Neutrophil (primary cell): ENCODE measurements at regions not wholly inside any gene's neighbourhood (a gene's known extent, or its start where the extent isn't known, plus 50 kb on each side); places are given as distances from the start of the nearest gene placed in this dataset.

Experiments
- H3K27ac ChIP-seq: fragments of 200-600 bp; sonication (generic); 2 replicates; pipeline ENCODE4 v1.5.1; 2016; ENCODE audit warnings: mild to moderate bottlenecking, moderate library complexity
- H3K27me3 ChIP-seq: fragments of 200-600 bp; sonication (generic); 2 replicates; pipeline ENCODE4 v1.6.0; 2016; ENCODE audit warnings: mild to moderate bottlenecking
- H3K36me3 ChIP-seq: fragments of 200-600 bp; sonication (generic); 2 replicates; pipeline ENCODE4 v1.5.1; 2017
- H3K4me1 ChIP-seq, 2 experiments: fragments of 200-600 bp in 1 of 2; sonication (generic) in 1 of 2; 1 replicate in 1 of 2; 2 replicates in 1 of 2; pipeline versions ENCODE4 v1.5.1 to v1.6.1; 2013 to 2016; ENCODE audit warnings: low read depth in 1 of 2, low read length in 1 of 2, mild to moderate bottlenecking in 1 of 2, moderate library complexity in 1 of 2; ENCODE audit not compliant: control insufficient read depth in 1 of 2, insufficient read depth in 1 of 2
- H3K4me3 ChIP-seq, 2 experiments: fragments of 200-600 bp in 1 of 2; sonication (generic) in 1 of 2; 1 replicate in 1 of 2; 2 replicates in 1 of 2; pipeline ENCODE4 v1.5.1; 2013 to 2016; ENCODE audit warnings: low read depth in 1 of 2, low read length in 1 of 2, mild to moderate bottlenecking in 1 of 2, moderate library complexity in 1 of 2
- H3K9me3 ChIP-seq: fragments of 200-600 bp; sonication (generic); 2 replicates; pipeline ENCODE4 v1.5.1; 2016
- CTCF ChIP-seq: fragments of 200-600 bp; sonication (generic); IDR thresholded peaks from 2 replicates; pipeline ENCODE4 v1.5.1; 2016; ENCODE audit warnings: antibody characterized with exemption

- no peak overlapping the region for H3K27ac ChIP-seq
- no peaks in the 10 kb centered on the region for H3K36me3 ChIP-seq
- no peaks in the 10 kb centered on the region for H3K4me1 ChIP-seq
- TF ChIP-seq CTCF = no peak
- H3K27me3 ChIP-seq = no peaks in the 10 kb centered on the region
- H3K9me3 ChIP-seq = no peaks in the 10 kb centered on the region
- no peak overlapping the region for H3K4me3 ChIP-seq
These were observed 174.2 kb upstream of the ATP2B1 start for GRCh38 chr12:89882792-89883191.

GRCh38 chr12:89882050-89882449, 173.4 kb upstream of the ATP2B1 start:
- H3K27ac ChIP-seq = no peak overlapping the region
- TF ChIP-seq CTCF = no peak
- H3K4me1 ChIP-seq = no peaks in the 10 kb centered on the region
- H3K9me3 ChIP-seq = no peaks in the 10 kb centered on the region
- no peaks in the 10 kb centered on the region for H3K27me3 ChIP-seq
- no peak overlapping the region for H3K4me3 ChIP-seq
- H3K36me3 ChIP-seq = no peaks in the 10 kb centered on the region

GRCh38 chr12:89880690-89881350, 172.2 kb upstream of the ATP2B1 start:
- H3K36me3 ChIP-seq = no peaks in the 10 kb centered on the region
- no peak overlapping the region for H3K4me3 ChIP-seq
- no peak for TF ChIP-seq CTCF
- H3K27ac ChIP-seq = no peak overlapping the region
- no peaks in the 10 kb centered on the region for H3K27me3 ChIP-seq
- H3K9me3 ChIP-seq = no peaks in the 10 kb centered on the region
- H3K4me1 ChIP-seq = no peaks in the 10 kb centered on the region

- no peak overlapping the region for H3K27ac ChIP-seq
- no peaks in the 10 kb centered on the region for H3K27me3 ChIP-seq
- H3K36me3 ChIP-seq = no peaks in the 10 kb centered on the region
- no peak overlapping the region for H3K4me3 ChIP-seq
- no peaks in the 10 kb centered on the region for H3K9me3 ChIP-seq
- TF ChIP-seq CTCF = no peak
- no peaks in the 10 kb centered on the region for H3K4me1 ChIP-seq
These were observed 171.1 kb upstream of the ATP2B1 start for GRCh38 chr12:89879766-89880165.

- no peak for TF ChIP-seq CTCF
- H3K9me3 ChIP-seq = no peaks in the 10 kb centered on the region
- H3K27me3 ChIP-seq = no peaks in the 10 kb centered on the region
- H3K4me3 ChIP-seq = no peak overlapping the region
- no peaks in the 10 kb centered on the region for H3K36me3 ChIP-seq
- no peak overlapping the region for H3K27ac ChIP-seq
- no peaks in the 10 kb centered on the region for H3K4me1 ChIP-seq
These were observed 170.3 kb upstream of the ATP2B1 start for GRCh38 chr12:89878950-89879349.

GRCh38 chr12:89878327-89878726, 169.7 kb upstream of the ATP2B1 start:
- Histone ChIP-seq H3K27ac (no peak overlapping the region), H3K4me1 (no peaks in the 10 kb centered on the region), H3K9me3 (no peaks in the 10 kb centered on the region), H3K27me3 (no peaks in the 10 kb centered on the region), H3K4me3 (no peak overlapping the region), H3K36me3 (no peaks in the 10 kb centered on the region)
- TF ChIP-seq CTCF = no peak
